ENCODE measurements at regions not wholly inside any gene's neighbourhood (a gene's known extent, or its start where the extent isn't known, plus 50 kb on each side); places are given as distances from the start of the nearest gene placed in this dataset.

DNA sequence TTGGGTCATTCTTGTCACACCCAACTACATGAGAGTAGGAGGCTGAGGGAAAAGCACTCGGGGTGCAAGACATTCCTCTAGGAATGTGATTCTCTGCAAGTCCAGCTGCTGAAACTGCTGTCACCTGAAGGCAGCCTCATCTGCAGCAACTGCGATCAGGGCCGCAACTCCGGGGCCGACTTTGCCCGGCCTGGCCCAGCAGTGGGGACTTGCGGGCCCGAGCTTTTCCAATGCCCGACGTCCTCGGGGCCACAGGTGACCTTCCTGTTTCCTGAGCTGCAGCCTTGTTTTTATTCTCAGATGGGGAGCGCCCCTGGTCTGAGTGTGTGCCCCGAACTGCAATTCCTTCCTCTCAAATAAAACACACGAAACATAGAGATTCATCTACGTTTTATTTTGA is 104.7 kb upstream of the NKX1-1 start:
- CTCF ChIA-PET, result no interaction called here
- DNase-seq (ENCODE audit: low spot score), result no peak
- H3K27ac ChIP-seq, result no peak overlapping the region
- TF ChIP-seq, protein P1, sequence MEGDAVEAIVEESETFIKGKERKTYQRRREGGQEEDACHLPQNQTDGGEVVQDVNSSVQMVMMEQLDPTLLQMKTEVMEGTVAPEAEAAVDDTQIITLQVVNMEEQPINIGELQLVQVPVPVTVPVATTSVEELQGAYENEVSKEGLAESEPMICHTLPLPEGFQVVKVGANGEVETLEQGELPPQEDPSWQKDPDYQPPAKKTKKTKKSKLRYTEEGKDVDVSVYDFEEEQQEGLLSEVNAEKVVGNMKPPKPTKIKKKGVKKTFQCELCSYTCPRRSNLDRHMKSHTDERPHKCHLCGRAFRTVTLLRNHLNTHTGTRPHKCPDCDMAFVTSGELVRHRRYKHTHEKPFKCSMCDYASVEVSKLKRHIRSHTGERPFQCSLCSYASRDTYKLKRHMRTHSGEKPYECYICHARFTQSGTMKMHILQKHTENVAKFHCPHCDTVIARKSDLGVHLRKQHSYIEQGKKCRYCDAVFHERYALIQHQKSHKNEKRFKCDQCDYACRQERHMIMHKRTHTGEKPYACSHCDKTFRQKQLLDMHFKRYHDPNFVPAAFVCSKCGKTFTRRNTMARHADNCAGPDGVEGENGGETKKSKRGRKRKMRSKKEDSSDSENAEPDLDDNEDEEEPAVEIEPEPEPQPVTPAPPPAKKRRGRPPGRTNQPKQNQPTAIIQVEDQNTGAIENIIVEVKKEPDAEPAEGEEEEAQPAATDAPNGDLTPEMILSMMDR (conservative IDR thresholded peaks at IDR 0.05; ENCODE audit: low read depth), result no peak
- POLR2A ChIA-PET (ENCODE audit: low non-redundant PET), result no interaction called here

DNA sequence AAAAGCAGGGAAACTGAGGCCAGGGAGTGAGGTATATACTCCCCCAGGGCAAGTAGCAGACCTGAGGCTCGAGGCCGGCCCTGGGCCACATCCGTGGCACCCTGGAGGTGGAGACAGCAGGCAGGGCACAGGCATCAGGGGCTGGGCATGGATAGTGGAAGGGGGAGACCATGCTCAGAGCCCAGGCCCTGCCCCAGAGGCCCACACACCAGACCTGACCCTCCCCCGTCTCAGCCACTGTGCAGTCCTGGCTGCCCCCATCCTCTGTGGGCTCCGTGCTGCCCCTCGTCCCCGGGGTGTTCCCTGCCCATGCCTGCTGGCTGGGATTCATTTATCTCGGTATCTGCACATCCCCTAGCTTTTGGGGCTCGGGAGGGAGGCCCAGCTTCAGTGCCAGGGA is 103.1 kb upstream of the NKX1-1 start:
- POLR2A ChIA-PET (ENCODE audit: low non-redundant PET), result no interaction called here
- no peak for DNase-seq (ENCODE audit: low spot score)
- CTCF ChIA-PET, result no interaction called here
- TF ChIP-seq, protein P1 (conservative IDR thresholded peaks at IDR 0.05; ENCODE audit: low read depth), result no peak
- no peak overlapping the region for H3K27ac ChIP-seq

- no peak for DNase-seq (ENCODE audit: low spot score)
- TF ChIP-seq, protein P1 (conservative IDR thresholded peaks at IDR 0.05; ENCODE audit: low read depth), result no peak
- ChIA-PET POLR2A (ENCODE audit: low non-redundant PET) (no interaction called here), CTCF (interaction anchor here (0.5 kb wide), 1 partner anchor 41 kb away, joined by 3 read pairs; no protein-coding TSS in a partner anchor)
- H3K27ac ChIP-seq, result no peak overlapping the region
These were observed 102.2 kb upstream of the NKX1-1 start for GRCh38 chr4:1508161-1509160.

DNA sequence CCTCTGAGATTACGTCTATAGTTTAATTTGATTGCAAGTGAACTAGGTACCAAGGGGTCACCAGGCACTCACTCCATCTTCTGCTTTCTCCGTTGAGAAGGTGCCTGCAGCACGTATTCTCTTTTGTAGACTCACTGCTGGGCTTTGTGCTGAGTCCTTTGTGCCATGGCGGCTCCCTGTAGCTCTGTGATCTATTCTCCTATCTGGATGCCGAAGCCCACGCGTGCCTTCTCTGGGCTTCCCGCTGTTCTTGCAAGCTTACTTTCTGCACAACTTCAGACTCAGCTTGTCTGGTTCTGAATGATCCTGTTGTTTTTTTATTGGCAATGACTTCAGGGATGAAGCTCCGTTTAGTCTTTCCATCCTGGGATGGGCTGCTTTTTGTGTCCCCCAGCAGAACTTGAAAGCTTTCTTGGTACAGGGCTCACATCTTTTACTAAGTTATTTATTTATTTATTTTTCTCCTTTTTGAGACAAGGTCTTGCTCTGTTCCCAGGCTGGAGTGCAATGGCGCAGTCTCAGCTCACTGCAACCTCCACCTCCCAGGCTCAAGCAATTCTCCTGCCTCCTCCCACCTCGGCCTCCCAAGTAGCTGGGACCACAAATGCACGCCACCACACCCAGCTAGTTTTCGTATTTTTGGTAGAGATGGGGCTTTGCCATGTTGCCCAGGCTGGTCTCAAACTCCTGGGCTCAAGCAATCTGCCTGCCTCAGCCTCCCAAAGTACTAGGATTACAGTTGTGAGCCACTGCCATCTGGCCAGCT is 100.9 kb upstream of the NKX1-1 start:
- no peak overlapping the region for H3K27ac ChIP-seq
- DNase-seq (ENCODE audit: low spot score), result no peak
- TF ChIP-seq, protein P1 (conservative IDR thresholded peaks at IDR 0.05; ENCODE audit: low read depth), result no peak
- ChIA-PET POLR2A (ENCODE audit: low non-redundant PET) (no interaction called here), CTCF (interaction anchor here (0.8 kb wide), 1 partner anchor 15 kb away, joined by 3 read pairs; no protein-coding TSS in a partner anchor)

- no peak overlapping the region for H3K27ac ChIP-seq
- TF ChIP-seq, protein P1 (conservative IDR thresholded peaks at IDR 0.05; ENCODE audit: low read depth), result no peak
- POLR2A ChIA-PET (ENCODE audit: low non-redundant PET), result no interaction called here
- DNase-seq (ENCODE audit: low spot score), result no peak
- CTCF ChIA-PET, result no interaction called here
These were observed 99.5 kb upstream of the NKX1-1 start for GRCh38 chr4:1505511-1506460.
